ENCODE measurements at regions not wholly inside any gene's neighbourhood (a gene's known extent, or its start where the extent isn't known, plus 50 kb on each side); places are given as distances from the start of the nearest gene placed in this dataset.

DNA sequence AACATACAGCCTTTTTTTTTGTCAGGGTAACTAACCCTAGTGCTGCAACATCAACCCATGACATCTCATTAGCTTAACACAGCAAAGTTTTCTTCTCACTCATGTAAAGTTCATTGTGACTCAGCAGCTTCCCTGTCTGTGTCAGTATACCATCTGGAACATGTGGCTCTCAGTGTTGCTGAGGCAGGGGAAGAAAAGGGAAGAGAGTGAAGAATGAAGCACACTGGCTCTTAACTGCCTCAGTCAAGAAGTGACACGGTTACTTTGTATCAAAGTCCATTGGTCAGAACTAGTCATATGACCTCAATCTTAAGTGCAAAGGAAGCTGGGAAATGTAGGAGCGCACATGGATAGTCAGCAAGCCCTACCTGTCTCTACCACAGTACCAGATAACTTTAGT is 185.0 kb upstream of the ELL2 start:
- TF ChIP-seq CTCF (IDR thresholded peaks at IDR 0.05) (no peak), POLR2A (IDR thresholded peaks at IDR 0.05) (no peak)
